NAMALWA (cell line): ENCODE measurements at regions not wholly inside any gene's neighbourhood (a gene's known extent, or its start where the extent isn't known, plus 50 kb on each side); places are given as distances from the start of the nearest gene placed in this dataset.

ENCODE experiments used
- DNase-seq: peaks from one replicate; pipeline ENCODE4 v3.0.0-alpha.2; 2015; ENCODE audit warnings: low spot score

DNA sequence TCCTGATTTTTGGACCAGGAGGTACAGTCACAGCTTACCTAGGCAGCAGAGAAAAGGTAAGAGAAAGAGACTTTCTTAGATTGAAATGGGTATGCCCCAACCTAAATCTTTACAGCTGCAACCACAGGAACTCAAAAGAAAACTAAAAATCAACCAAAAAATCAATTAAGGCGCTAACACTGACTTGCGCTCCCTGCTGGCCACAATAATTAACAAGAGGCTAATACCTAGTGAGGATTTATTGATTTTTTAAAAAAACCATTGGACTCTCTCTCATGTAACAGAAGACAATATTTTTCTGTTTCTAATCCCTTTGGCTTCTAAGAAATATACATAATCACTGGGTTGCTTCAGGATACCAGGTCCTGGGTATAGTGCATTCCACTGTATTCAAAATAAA is 153.9 kb upstream of the TENM3 start:
- peak; percentile 13 for DNase-seq

DNA sequence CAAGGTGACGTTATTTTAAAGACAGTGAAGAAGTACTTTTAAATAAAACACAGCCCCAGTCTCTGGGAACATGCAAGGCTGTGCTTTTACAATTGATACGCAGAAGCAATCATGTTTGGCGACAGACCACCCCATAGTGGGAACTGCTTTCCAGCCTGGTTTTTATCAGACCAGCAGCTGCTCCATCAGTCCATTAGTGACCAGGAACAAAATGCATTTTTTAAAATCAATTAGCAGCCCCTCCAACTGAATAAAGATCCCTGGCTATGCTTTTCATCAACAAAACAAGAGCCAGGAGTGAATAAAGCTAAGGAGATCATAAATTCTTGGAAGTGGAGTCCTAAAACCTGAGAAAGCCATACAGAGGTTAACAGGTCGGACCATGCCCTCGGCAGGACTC is 153.0 kb upstream of the TENM3 start:
- no peak for DNase-seq

DNA sequence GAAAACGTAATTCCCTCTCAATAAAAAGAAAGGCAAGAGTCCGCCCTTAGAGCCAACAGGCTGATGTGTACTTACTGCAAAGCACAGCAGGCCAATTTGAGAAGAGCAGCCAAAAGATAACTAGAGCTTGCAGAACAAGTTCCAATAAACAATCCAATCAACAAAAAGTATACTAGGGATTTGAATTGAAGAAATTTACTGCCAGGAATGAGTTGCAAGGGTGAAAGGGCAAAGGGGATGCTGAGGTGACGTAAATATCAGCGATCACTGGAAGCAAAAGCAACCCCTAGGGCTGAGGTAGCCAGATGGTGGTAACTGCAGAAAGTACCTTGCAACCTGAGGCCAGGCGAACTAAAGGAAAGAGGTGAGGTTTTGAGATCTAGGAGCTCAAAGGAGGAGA is 152.1 kb upstream of the TENM3 start:
- no peak for DNase-seq

DNA sequence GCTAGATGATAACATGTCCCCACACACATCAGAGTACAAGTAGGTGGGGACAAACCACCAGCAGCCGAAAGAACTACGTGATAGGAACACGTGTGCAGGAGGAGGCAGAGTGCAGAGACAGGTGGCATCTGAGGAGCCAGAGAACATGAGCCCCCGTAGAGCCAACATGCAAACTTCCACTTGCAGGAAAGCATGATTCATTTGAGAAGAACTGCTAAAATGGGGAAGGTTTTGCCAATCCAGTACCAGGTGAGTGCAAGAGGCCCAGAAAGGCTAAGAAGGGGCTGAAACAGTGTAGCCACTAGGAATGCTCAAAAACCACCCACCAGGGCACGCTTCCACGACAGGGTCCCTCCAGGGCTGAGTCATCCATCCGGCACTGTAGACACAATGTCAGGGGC is 149.8 kb upstream of the TENM3 start:
- no peak for DNase-seq

DNA sequence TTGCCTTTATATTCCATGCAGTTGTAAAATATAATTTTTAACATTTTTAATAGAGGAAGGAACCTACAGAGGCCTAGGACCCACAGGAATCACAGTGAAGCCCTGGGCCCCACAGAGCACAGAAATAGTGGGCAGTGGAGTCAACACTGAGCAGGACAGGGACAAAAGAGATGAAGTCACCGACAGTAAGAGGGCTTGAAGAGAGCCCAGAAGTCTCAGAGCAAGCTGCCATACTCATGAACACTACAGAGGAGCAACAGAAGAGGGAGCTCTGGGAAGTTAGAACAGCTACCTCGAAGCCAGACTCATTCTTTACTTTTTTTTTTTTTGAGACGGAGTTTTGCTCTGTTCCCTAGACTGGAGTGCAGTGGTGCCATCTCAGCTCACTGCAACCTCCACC is 149.3 kb upstream of the TENM3 start:
- DNase-seq = no peak

DNA sequence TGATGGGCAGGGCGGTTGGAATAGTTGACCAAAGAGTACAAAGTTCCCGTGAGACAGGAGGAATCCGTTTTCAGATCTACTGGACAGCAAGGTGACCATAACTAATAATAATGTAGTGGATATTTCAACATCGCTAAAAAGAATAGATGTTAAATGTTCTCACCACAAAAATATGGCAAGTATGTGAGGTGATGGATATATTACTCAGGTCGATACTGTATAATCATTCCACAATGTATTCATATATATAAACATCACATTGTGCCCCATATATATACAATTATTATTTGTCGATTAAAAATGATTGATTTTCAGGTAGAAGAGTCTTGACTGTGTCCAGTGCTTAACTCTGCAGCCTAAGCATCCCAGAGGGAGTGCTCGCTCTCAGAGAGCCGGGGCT is 141.6 kb upstream of the TENM3 start:
- no peak for DNase-seq

DNA sequence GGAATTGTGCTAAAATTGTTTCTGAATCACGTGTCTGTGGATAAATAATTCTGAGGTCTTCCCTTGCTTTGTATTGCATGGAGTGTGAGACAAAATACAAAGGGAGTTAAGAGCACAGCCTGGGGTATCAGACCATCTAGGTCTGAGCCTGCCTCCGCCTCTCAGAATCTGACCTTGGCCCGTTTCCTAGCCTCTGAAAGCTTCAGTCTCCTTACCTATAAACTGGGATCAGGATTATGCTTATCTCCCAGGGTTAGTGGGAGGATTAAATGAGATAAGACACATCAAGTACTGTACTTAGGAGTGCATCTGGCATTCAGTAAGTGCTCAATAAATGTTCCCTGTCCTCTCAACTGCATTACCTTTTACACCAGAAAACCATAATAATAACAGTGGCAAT is 140.6 kb upstream of the TENM3 start:
- DNase-seq = no peak

DNA sequence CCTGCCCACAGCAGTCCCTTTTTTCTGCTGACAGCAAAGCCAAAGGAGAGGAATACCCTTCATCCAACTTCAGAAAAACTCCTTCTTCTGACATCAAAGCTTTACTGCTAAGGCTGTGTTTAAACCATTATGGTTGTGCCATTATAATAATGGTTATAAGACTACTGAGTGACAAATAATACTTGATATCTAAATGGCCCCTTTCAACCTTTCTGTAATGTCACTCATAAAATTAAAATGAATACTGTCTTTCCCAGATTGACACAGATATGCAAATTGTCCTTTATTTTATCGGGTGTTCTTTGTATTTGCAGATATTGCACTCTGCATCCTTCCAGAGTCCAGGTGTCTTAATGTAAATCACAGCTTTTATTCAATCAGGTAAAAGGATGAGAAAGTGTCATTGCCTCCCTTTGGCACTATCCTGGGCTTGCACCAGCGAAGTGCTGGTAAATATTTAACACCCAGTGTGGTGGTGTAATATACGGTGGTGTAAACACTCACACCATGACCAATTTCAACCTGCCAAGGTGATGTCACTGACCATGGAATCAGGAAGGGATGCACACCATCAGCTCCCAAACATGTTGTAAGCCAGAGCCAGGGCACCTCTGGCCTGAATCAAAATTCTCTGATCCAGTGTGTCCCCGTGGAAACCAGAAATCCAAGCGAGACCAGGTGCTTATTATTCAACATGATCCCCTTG is 139.4 kb upstream of the TENM3 start:
- DNase-seq = no peak

DNA sequence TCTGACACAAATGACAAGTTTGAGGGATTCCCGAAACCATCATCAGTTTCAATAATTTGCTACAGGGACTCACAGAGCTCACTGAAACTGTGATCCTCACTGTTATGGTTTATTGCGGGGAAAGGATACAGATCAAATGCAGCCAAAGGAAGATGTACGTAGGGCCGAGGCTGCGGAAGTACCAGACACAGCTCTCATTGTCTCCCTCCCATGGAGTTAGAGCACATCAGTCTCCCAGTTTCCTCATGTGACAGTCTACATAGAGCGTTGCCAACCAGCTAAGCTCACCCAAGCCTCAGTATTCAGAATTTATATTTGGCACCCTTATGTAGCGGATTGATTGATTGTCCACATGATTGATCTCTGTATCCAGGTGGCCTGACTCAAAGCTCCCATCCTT is 137.8 kb upstream of the TENM3 start:
- no peak for DNase-seq

DNA sequence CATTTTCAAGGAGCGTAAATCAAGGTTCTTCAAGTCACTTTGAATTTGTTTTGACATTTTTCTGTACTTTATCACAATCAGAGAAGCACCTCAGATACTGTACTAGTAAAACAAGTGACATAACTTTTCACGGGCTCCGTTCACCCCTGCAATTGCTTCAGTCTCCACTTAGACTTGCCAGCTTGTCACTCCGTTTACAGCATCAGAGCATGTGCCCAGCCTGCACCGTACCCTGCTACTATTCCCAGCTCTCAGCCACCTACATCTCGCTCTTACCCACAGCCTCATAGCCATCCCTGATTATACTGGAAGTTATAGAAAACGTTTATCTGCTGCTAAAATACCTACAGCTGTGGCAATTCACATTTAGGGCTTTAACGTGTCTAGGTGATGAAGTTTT is 135.3 kb upstream of the TENM3 start:
- no peak for DNase-seq

DNA sequence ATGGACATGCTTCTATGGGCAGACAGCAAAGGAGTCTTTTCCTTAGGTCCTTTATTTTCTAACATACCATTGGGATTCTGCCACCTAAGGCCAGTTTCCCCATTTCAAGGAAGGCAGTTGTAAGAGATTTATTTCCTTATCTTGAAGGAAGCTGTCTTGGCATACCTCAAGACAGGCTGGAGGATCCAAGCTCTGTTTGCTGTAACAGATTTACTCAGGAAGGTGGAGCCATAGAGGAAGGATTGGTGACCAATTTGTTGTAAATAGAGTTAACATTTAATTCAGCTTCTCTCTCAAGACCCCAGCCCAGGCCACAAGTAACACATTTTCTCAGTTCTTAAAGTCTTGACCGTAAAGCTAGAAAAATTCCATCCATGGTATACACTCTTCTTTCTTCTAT is 131.6 kb upstream of the TENM3 start:
- DNase-seq = no peak

DNA sequence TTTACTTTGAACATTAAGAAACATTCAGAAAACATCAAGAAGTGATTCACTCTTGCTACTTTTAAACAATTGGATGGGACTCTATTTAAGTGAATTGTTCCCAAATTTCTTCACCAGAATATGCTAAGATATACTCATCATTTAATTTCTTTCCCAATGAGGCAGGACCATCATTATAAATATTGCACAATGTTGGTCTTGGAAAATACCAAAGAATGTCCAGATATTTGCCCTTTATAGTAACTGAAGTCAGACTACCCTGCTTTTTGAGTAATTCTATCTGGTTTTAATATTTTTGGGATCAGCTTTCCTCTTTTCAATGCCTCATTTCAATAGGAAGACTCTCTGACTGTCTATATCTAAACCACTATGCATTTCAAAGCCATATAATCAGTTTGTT is 129.4 kb upstream of the TENM3 start:
- DNase-seq = no peak

DNA sequence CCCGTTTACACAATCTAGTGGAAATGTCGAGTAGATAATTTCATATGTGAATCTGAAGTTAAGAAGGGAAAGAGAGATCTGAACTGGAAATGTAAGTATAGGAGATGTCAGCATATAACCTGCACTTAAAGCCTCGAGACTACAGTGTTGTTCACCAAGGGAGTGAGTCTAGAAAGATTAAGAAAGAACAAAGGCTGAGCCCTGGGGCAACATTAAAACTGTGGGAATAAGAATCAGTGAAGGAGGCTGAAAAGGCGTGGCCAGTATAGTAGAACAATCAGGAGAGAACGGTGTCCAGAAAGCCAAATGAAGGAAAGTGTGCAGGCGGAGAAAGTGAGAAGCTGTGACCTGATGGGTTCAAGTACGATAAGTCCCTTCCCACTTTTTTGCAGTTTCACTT is 118.8 kb upstream of the TENM3 start:
- no peak for DNase-seq

DNA sequence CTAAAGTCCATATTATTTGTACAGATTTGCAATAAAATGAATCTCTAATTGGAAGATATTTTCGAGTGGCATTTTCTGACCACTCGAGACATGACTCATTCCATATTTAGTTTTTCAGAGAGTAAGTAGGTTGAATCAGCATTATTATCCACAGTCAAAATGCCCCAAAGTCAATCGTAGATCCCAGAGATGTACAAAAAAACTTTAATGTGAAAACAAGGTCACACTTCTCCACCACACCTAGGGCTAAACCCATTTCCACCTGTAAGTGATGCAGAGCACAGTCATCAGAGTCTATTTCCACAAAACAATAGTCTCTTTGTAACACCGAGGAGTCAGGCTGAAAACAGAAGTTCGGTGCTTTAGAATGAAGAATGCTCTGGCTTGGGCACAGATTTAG is 117.1 kb upstream of the TENM3 start:
- no peak for DNase-seq

DNA sequence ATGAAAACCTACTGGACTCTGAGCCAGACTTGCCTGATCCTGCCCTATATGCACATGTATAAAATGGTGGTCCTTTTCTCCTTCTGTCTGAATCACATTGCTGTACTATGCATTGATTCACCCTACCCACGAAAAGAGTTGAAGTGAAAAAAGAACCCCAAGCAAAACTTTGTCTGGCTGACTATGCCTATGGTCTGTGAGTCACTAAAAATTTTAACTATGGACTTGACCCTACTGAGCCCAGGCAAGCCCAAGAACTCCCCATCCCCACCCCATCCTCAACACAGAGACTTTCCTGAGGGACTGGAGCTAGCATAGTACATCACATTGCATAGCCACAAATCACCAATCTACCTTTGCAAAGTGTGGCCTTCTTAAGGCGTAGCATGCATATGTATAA is 116.6 kb upstream of the TENM3 start:
- DNase-seq = no peak

DNA sequence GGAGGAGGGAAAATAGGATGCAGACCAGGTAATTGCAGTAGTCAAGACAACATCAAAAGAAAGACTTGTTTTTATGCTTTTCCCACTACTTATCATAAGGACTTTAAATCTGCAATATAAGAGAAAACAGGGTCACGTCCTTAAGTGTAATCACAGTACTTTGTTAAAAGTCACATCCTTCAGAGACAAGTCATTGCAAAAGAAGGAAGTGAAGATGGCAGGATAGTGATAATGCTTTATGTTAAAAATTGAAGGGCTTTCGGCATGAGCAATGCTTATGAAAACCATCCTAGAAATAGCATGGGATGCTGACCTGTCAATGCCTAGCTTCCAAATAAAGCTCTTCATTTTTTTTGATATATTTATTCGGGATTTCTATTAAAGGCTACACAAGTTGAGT is 110.2 kb upstream of the TENM3 start:
- DNase-seq = no peak

DNA sequence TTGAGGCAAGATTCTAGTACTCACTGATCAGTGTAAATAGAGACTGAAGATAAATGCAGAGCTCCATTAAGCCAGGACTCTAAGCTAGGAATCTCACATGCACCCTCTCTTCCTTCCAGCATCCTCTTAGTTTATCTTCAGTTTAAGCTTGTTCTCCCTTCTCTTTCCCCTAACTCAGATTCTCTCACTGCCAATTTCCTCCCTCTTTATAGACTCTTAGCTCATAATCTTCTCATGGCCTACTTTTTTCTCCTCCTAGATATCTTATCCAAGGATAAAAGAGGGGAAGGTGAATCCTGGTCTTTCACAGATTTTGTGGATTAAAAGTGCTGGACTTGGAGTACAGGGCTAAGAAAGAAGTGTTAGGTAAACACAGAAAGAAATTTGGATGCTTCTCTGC is 108.9 kb upstream of the TENM3 start:
- no peak for DNase-seq

DNA sequence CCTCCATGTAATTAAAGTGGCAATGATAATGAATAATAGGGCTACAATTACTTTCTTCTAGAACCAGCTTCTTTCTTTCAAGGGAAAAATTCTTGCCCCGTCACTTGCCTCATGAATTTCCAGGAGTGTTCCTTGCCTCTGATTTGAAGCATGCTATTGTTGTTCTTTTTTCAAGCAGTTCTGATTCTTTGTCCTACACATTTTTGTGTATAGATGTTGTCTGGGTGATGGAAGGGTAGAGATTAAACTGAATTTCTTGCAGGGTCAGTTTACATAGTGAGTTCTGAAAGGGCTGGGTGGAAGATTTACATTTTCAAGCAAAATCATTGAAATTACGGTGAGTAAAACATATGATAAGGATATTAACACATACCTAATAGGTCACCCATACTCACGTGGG is 107.0 kb upstream of the TENM3 start:
- DNase-seq = no peak

DNA sequence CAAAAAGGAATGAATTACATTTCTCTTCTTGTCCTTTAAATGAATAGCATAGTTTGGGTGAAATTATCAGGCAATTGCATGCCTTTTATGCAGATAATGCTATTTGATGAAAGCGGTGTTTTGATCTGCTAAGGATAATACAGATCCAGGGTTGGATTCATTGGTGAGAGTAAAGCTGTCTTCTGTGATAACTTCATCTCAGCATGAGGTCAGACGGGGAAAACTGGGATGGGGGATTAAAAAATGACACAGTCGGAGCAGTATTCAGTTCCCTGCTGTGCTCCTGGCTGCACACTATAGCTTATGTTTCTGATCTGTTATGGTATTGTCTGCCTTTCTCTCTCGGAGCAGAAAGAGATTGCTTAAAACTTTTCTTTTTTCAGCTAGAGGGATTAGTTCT is 105.9 kb upstream of the TENM3 start:
- DNase-seq = no peak

DNA sequence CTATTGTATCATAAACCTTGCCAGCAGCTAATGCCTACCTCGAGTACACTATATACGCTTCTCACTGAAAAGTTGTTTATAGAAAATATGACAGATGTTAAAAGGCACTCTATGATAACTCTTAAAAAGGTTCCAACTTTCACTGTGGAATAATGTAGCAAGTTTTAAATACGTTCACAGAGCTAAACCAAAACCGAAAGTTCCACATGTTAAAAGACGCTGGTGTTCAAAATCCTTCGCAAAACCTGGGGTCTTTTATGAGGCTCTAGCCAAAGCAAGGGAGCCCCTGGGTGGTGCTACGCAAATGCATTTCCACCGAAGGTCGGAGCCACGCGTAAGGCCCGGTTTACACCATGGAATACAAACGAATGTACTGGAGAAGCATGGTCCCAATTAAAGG is 103.7 kb upstream of the TENM3 start:
- no peak for DNase-seq

DNA sequence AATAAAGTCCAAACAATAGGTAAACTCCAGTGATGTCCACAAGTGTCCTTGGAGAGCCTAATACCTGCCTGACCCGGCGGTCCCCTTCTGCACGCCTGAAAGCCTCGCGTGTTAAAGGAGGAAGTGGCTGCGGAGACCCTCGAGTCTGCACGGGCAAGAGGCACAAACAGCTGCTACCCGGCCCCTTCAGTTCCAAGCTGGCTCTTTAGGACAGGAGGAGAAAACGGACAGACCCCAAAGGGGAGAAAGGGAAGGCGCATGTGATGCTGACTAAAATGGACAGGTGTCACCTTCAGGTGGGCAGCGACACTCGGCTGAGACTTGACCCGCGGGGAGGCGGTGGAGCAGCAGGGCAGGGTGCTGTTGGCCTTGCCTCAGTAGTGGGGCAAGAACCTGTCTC is 102.7 kb upstream of the TENM3 start:
- no peak for DNase-seq

DNA sequence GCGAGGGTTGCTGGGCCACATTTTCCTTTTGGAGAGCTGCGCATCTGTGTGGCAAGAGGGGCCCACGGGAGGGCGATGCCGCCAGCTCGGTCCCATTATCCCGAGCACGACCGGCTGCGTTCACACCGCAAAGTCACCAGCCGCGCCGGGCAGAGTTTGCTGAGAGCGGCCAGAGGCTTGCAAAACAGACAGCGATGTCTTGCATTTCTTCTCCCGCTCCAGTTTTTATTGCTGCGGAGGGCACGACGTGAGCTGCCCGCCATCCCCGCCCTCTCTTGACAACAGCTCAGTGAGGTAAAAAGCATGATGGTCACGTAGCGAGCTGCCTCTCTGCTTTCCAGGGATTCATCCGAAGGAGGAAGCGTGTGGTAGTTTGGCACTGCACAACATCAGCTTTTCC is 102.1 kb upstream of the TENM3 start:
- no peak for DNase-seq

DNA sequence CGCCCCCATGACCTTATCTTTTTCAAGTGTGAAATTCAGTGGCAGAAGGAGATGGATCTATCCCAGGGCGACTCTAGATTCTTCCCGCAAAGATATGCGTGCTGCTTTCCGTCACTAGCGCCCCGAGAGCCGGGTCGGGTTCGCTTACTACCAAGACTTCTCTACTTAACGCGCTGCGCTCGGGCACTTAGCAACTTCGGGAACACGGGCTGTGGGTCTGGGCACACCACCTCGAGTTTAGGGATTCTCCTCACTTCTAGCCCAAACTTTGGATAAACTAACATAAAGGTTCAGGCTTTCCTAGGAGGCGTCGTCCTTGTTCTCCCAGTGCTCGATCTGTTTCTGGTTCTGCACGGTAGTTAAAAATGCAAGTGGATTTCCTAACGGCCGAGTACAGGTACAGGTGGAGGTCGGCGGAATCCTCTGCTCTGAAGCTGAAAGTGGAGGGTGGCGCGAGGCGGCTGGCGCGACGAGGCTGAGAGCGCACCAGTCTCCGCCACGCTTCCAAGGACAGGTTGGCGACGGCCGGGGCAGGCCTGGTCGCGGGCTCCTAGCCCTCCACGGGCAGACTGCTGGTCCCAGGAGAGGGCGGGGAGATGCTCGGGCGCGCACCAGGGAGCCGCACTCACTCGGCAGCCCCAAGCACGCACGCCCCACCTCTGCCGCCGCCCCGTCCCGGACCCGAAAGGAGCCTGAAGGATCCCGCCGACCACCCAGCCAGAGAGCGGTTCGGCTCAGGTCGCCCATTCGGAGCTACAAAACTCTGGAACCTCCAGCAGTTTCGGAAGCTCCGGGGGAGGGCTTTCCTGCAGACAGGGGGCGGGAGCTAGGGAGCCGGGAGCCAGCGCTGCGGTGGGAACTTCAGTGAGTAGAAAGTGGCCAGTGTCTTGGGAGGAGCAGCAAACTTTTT is 100.8 kb upstream of the TENM3 start:
- no peak for DNase-seq
